ENCODE measurements at regions not wholly inside any gene's neighbourhood (a gene's known extent, or its start where the extent isn't known, plus 50 kb on each side); places are given as distances from the start of the nearest gene placed in this dataset.

GRCh38 chr16:86240716-86241363 lies 269.5 kb upstream of the FOXF1 start:
- WGBS, result 36% methylated on average over 9 of the region's 9 CpGs
- TF ChIP-seq POLR2A (IDR thresholded peaks at IDR 0.05), result no peak
- no peak for TF ChIP-seq CTCF (IDR thresholded peaks at IDR 0.05)
- no peak for TF ChIP-seq POLR2AphosphoS5 (IDR thresholded peaks at IDR 0.05)
- Histone ChIP-seq H3K9me3 (no peaks in the 10 kb centered on the region), H3K4me1 (replicated peaks) (no peaks in the 10 kb centered on the region), H3K27me3 (replicated peaks; ENCODE audit: insufficient read depth) (peaks cover 3% of the 10 kb centered on the region), H3K36me3 (no peaks in the 10 kb centered on the region), H3K27ac (no peak overlapping the region), H3K4me3 (no peak overlapping the region)
- intact Hi-C loops (cut with DNase I), result no loop called here
- no peak for DNase-seq (ENCODE audit: low spot score)

- 33% methylated on average over 7 of the region's 7 CpGs for WGBS
- no peaks in the 10 kb centered on the region for H3K9me3 ChIP-seq
- H3K27ac ChIP-seq, result no peak overlapping the region
- H3K4me1 ChIP-seq (replicated peaks), result no peaks in the 10 kb centered on the region
- no peak for DNase-seq (ENCODE audit: low spot score)
- intact Hi-C loops (cut with DNase I), result no loop called here
- H3K27me3 ChIP-seq (replicated peaks; ENCODE audit: insufficient read depth), result peaks cover 3% of the 10 kb centered on the region
- TF ChIP-seq POLR2A (IDR thresholded peaks at IDR 0.05) (no peak), CTCF (IDR thresholded peaks at IDR 0.05) (no peak), POLR2AphosphoS5 (IDR thresholded peaks at IDR 0.05) (no peak)
- no peak overlapping the region for H3K4me3 ChIP-seq
- no peaks in the 10 kb centered on the region for H3K36me3 ChIP-seq
Measured at GRCh38 chr16:86241681-86242080, 268.6 kb upstream of the FOXF1 start.

GRCh38 chr16:86242244-86243122 lies 267.8 kb upstream of the FOXF1 start:
- Histone ChIP-seq H3K4me3 (no peak overlapping the region), H3K27ac (no peak overlapping the region), H3K9me3 (no peaks in the 10 kb centered on the region), H3K27me3 (replicated peaks; ENCODE audit: insufficient read depth) (peaks cover 3% of the 10 kb centered on the region), H3K36me3 (no peaks in the 10 kb centered on the region), H3K4me1 (replicated peaks) (no peaks in the 10 kb centered on the region)
- DNase-seq (ENCODE audit: low spot score), result no peak
- TF ChIP-seq CTCF (IDR thresholded peaks at IDR 0.05) (no peak), POLR2AphosphoS5 (IDR thresholded peaks at IDR 0.05) (no peak), POLR2A (IDR thresholded peaks at IDR 0.05) (no peak)
- intact Hi-C loops (cut with DNase I), result no loop called here
- 80% methylated on average over 16 of the region's 16 CpGs for WGBS

- no peak overlapping the region for H3K27ac ChIP-seq
- no peak for DNase-seq (ENCODE audit: low spot score)
- WGBS, result 87% methylated on average over 5 of the region's 6 CpGs
- peaks cover 3% of the 10 kb centered on the region for H3K27me3 ChIP-seq (replicated peaks; ENCODE audit: insufficient read depth)
- no peaks in the 10 kb centered on the region for H3K36me3 ChIP-seq
- no peaks in the 10 kb centered on the region for H3K4me1 ChIP-seq (replicated peaks)
- TF ChIP-seq POLR2AphosphoS5 (IDR thresholded peaks at IDR 0.05) (no peak), POLR2A (IDR thresholded peaks at IDR 0.05) (no peak), CTCF (IDR thresholded peaks at IDR 0.05) (no peak)
- intact Hi-C loops (cut with DNase I), result no loop called here
- no peaks in the 10 kb centered on the region for H3K9me3 ChIP-seq
- no peak overlapping the region for H3K4me3 ChIP-seq
Measured at GRCh38 chr16:86243123-86243473, 267.2 kb upstream of the FOXF1 start.
